ENCODE measurements at regions not wholly inside any gene's neighbourhood (a gene's known extent, or its start where the extent isn't known, plus 50 kb on each side); places are given as distances from the start of the nearest gene placed in this dataset.

- no peak for TF ChIP-seq CTCF (IDR thresholded peaks at IDR 0.05)
- TF ChIP-seq POLR2A (IDR thresholded peaks at IDR 0.05): no peak
Observed at GRCh38 chr1:198936371-198937083, 297.7 kb downstream of the PTPRC start.

Data from Peyer's patch (tissue), 4 donors.